Liver (tissue), 3 donors: ENCODE measurements at regions not wholly inside any gene's neighbourhood (a gene's known extent, or its start where the extent isn't known, plus 50 kb on each side); places are given as distances from the start of the nearest gene placed in this dataset.

Experiments used
- EGR1 ChIP-seq, 2 donors: IDR thresholded peaks; 2 replicates each; pipeline ENCODE4 v1.6.1; 2016 to 2018; ENCODE audit warnings: antibody characterized with exemption in 2 of 2, low read depth in 2 of 2
- FOXA1 ChIP-seq: IDR thresholded peaks from 2 replicates; pipeline ENCODE4 v1.6.1; 2016; ENCODE audit warnings: antibody characterized with exemption
- HNF4G ChIP-seq: IDR thresholded peaks from 2 replicates; pipeline ENCODE4 v1.6.1; 2016; ENCODE audit warnings: antibody characterized with exemption
- RAD21 ChIP-seq, 2 donors: IDR thresholded peaks; 2 replicates each; pipeline ENCODE4 v1.6.1; 2016; ENCODE audit warnings: antibody characterized with exemption in 2 of 2, mild to moderate bottlenecking in 2 of 2
- TAF1 ChIP-seq: conservative IDR thresholded peaks from 2 replicates; pipeline ENCODE4 v1.6.1; 2016; ENCODE audit warnings: antibody characterized with exemption, mild to moderate bottlenecking
- YY1 ChIP-seq: IDR thresholded peaks from 2 replicates; pipeline ENCODE4 v1.6.1; 2016; ENCODE audit warnings: antibody characterized with exemption, mild to moderate bottlenecking
- TF ChIP-seq, protein P1 (sequence below): fragments of 150-350 bp; IDR thresholded peaks from 2 replicates; pipeline ENCODE4 v1.5.1; 2017; ENCODE audit warnings: improper control_type of control experiment, low read depth, low read length; ENCODE audit not compliant: missing input control
- TF ChIP-seq, protein P2 (sequence below): IDR thresholded peaks from 2 replicates; pipeline ENCODE4 v1.6.1; 2016; ENCODE audit warnings: antibody characterized with exemption, mild to moderate bottlenecking
- donor health status: healthy.
- donor health status: healthy.

DNA sequence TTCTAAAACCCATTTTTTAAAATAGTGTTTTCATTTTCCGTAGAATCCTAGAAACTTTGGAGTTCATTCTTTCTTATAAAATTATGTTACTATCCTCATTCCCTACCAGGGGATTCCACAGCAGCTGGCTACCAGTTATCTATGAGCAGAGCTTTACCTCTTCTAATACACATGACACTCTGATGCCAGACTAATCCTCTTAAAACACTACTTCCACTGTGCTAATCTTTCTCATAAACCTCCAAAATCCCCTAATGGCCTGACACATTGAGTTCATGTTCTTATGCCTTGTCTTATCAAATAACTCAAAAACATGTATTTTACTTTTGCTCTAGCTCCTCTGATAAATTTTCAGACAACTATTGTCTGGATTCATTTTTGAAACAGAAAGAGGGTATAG lies 633.6 kb upstream of the FTMT start:
- TF ChIP-seq, protein P1, sequence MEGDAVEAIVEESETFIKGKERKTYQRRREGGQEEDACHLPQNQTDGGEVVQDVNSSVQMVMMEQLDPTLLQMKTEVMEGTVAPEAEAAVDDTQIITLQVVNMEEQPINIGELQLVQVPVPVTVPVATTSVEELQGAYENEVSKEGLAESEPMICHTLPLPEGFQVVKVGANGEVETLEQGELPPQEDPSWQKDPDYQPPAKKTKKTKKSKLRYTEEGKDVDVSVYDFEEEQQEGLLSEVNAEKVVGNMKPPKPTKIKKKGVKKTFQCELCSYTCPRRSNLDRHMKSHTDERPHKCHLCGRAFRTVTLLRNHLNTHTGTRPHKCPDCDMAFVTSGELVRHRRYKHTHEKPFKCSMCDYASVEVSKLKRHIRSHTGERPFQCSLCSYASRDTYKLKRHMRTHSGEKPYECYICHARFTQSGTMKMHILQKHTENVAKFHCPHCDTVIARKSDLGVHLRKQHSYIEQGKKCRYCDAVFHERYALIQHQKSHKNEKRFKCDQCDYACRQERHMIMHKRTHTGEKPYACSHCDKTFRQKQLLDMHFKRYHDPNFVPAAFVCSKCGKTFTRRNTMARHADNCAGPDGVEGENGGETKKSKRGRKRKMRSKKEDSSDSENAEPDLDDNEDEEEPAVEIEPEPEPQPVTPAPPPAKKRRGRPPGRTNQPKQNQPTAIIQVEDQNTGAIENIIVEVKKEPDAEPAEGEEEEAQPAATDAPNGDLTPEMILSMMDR = no peak
- TF ChIP-seq YY1 (no peak), TAF1 (no peak), RAD21 (IDR thresholded peaks at IDR 0.05) (no peak), EGR1 (IDR thresholded peaks at IDR 0.05; ENCODE audit: low read depth in 2 of 2) (no peak), FOXA1 (no peak), HNF4G (no peak)
- TF ChIP-seq, protein P2, sequence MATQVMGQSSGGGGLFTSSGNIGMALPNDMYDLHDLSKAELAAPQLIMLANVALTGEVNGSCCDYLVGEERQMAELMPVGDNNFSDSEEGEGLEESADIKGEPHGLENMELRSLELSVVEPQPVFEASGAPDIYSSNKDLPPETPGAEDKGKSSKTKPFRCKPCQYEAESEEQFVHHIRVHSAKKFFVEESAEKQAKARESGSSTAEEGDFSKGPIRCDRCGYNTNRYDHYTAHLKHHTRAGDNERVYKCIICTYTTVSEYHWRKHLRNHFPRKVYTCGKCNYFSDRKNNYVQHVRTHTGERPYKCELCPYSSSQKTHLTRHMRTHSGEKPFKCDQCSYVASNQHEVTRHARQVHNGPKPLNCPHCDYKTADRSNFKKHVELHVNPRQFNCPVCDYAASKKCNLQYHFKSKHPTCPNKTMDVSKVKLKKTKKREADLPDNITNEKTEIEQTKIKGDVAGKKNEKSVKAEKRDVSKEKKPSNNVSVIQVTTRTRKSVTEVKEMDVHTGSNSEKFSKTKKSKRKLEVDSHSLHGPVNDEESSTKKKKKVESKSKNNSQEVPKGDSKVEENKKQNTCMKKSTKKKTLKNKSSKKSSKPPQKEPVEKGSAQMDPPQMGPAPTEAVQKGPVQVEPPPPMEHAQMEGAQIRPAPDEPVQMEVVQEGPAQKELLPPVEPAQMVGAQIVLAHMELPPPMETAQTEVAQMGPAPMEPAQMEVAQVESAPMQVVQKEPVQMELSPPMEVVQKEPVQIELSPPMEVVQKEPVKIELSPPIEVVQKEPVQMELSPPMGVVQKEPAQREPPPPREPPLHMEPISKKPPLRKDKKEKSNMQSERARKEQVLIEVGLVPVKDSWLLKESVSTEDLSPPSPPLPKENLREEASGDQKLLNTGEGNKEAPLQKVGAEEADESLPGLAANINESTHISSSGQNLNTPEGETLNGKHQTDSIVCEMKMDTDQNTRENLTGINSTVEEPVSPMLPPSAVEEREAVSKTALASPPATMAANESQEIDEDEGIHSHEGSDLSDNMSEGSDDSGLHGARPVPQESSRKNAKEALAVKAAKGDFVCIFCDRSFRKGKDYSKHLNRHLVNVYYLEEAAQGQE = no peak
